Endothelial cell of umbilical vein (primary cell): ENCODE measurements at regions not wholly inside any gene's neighbourhood (a gene's known extent, or its start where the extent isn't known, plus 50 kb on each side); places are given as distances from the start of the nearest gene placed in this dataset.

Experiments
- BruUV-seq: library from RNA; stranded (reverse); fragments of 400-500 nt; replicated peaks from 2 replicates; lab custom pipeline; 2021; lab: Mats Ljungman, UMichigan
- CTCF ChIA-PET: fragments of 300-600, 350-600 bp; sonication (Branson Sonifier 250); formaldehyde crosslinking; loops from one replicate; lab custom pipeline; 2021; ENCODE audit warnings: antibody characterized with exemption, inconsistent platforms; lab: Charles Lee
- POLR2A ChIA-PET: fragments of 300-600, 350-600 bp; sonication (Branson Sonifier 250); formaldehyde crosslinking; loops from one replicate; lab custom pipeline; 2021; ENCODE audit warnings: antibody characterized with exemption, inconsistent platforms; lab: Charles Lee
- DNase-seq: peaks from one replicate; pipeline ENCODE4 v3.0.0-alpha.2; 2011; ENCODE audit warnings: low read depth, low spot score
- FAIRE-seq: peaks from 2 replicates; lab custom pipeline; 2011; peaks lifted over from hg19 to GRCh38; lab: Jason Lieb, UNC
- H2AFZ ChIP-seq: 2 replicates; pipeline ENCODE4 v1.6.0; 2012; ENCODE audit warnings: low read depth, low read length, control low read depth, inconsistent platforms
- H3K27ac ChIP-seq: 2 replicates; pipeline ENCODE4 v1.5.1; 2011; ENCODE audit warnings: low read depth, mild to moderate bottlenecking, control low read depth, low read length, moderate library complexity; ENCODE audit not compliant: insufficient read depth
- H3K27me3 ChIP-seq, 2 experiments: 2 replicates each; pipeline versions ENCODE4 v1.6.0 to v1.6.1; 2011; ENCODE audit warnings: low read length in 2 of 2, mixed read lengths in 1 of 2; ENCODE audit not compliant: control insufficient read depth in 2 of 2, insufficient read depth in 2 of 2
- H3K36me3 ChIP-seq, 2 experiments: 2 replicates in 1 of 2; 3 replicates in 1 of 2; pipeline ENCODE4 v1.5.1; 2011; ENCODE audit warnings: low read length in 2 of 2, mild to moderate bottlenecking in 1 of 2, moderate library complexity in 1 of 2; ENCODE audit not compliant: control insufficient read depth in 2 of 2, insufficient read depth in 2 of 2; ENCODE audit errors: extremely low read depth in 1 of 2
- H3K4me1 ChIP-seq: 3 replicates; pipeline ENCODE4 v1.5.1; 2011; ENCODE audit warnings: mild to moderate bottlenecking, low read length; ENCODE audit not compliant: control insufficient read depth, insufficient read depth; ENCODE audit errors: extremely low read depth
- H3K4me2 ChIP-seq: 2 replicates; pipeline ENCODE4 v1.6.1; 2011; ENCODE audit warnings: low read length, control low read depth, mixed read lengths; ENCODE audit not compliant: insufficient read depth
- H3K4me3 ChIP-seq, 3 experiments: fragments of 200-600 bp in 1 of 3; sonication (generic), shearing (Covaris generic) in 1 of 3; replicated peaks in 1 of 3; 2 replicates each; pipeline ENCODE4 v1.5.1; 2011 to 2016; ENCODE audit warnings: control low read depth in 3 of 3, low read length in 3 of 3, mild to moderate bottlenecking in 2 of 3, inconsistent platforms in 1 of 3, low read depth in 1 of 3, moderate library complexity in 1 of 3; ENCODE audit not compliant: insufficient read depth in 1 of 3
- H3K79me2 ChIP-seq: 2 replicates; pipeline ENCODE4 v1.6.0; 2012; ENCODE audit warnings: low read length, inconsistent platforms; ENCODE audit not compliant: control insufficient read depth, insufficient read depth
- H3K9ac ChIP-seq: replicated peaks from 2 replicates; pipeline ENCODE3; 2011; ENCODE audit warnings: low read length, control low read depth; ENCODE audit not compliant: insufficient read depth; ENCODE audit errors: extremely low read depth
- H3K9me1 ChIP-seq: replicated peaks from 3 replicates; pipeline ENCODE4 v1.6.0; 2011; ENCODE audit warnings: mild to moderate bottlenecking, low read length; ENCODE audit not compliant: control insufficient read depth, insufficient read depth; ENCODE audit errors: extremely low read depth
- H3K9me3 ChIP-seq: replicated peaks from 2 replicates; pipeline ENCODE4 v1.5.1; 2012; ENCODE audit warnings: low read length, inconsistent platforms; ENCODE audit not compliant: control insufficient read depth, insufficient read depth
- H4K20me1 ChIP-seq: replicated peaks from 2 replicates; pipeline ENCODE3; 2011; ENCODE audit warnings: mild to moderate bottlenecking, low read length; ENCODE audit not compliant: control insufficient read depth, insufficient read depth; ENCODE audit errors: extremely low read depth
- EZH2 ChIP-seq: IDR thresholded peaks from 2 replicates; pipeline ENCODE4 v1.6.1; 2012; ENCODE audit warnings: borderline replicate concordance, low read depth, mild to moderate bottlenecking, moderate library complexity, low read length, inconsistent platforms; ENCODE audit not compliant: severe bottlenecking
- FOS ChIP-seq: IDR thresholded peaks from 2 replicates; pipeline ENCODE4 v1.6.1; 2011; ENCODE audit warnings: mild to moderate bottlenecking, low read length, moderate library complexity, borderline replicate concordance; ENCODE audit not compliant: insufficient read depth
- GATA2 ChIP-seq: IDR thresholded peaks from 2 replicates; pipeline ENCODE4 v1.7.0; 2011; ENCODE audit warnings: low read depth, mild to moderate bottlenecking, moderate library complexity, mixed read lengths, low read length; ENCODE audit not compliant: insufficient read length, insufficient read depth
- JUN ChIP-seq: IDR thresholded peaks from 2 replicates; pipeline ENCODE4 v1.6.1; 2011; ENCODE audit warnings: borderline replicate concordance, low read depth; ENCODE audit not compliant: insufficient read length, insufficient read depth
- MAX ChIP-seq: IDR thresholded peaks from 2 replicates; pipeline ENCODE4 v1.6.1; 2011; ENCODE audit not compliant: insufficient read depth, insufficient read length
- MYC ChIP-seq: IDR thresholded peaks from one replicate; pipeline ENCODE4 v1.6.1; 2011; ENCODE audit warnings: mild to moderate bottlenecking, low read depth, low read length
- POLR2A ChIP-seq: IDR thresholded peaks from 2 replicates; pipeline ENCODE4 v1.6.1; 2012; ENCODE audit warnings: low read depth, mild to moderate bottlenecking, control low read depth, low read length
- POLR2AphosphoS5 ChIP-seq: IDR thresholded peaks from 2 replicates; pipeline ENCODE4 v1.6.1; 2012; ENCODE audit warnings: low read depth, mild to moderate bottlenecking, control low read depth, low read length, moderate library complexity; ENCODE audit not compliant: insufficient read depth
- dilution Hi-C: fragments of 300-500 bp; cut with MboI; formaldehyde crosslinking; loops from one replicate; pipeline ENCODE4 v1.15.0; 2019; ENCODE audit warnings: low sequenced_read_pairs; ENCODE audit not compliant: extremely low pct_ligation_motif_present
- intact Hi-C: fragments of 100-400 bp; cut with micrococcal nuclease; formaldehyde crosslinking; loops from one replicate; pipeline ENCODE4 v1.10.0; 2022
- TF ChIP-seq, protein P1 (sequence below), 2 donors: IDR thresholded peaks; 1 replicate in 1 of 2; 2 replicates in 1 of 2; pipeline ENCODE4 v1.5.1; 2011; ENCODE audit warnings: low read length in 2 of 2, mild to moderate bottlenecking in 2 of 2, moderate library complexity in 2 of 2, control low read depth in 1 of 2, inconsistent platforms in 1 of 2, low read depth in 1 of 2; ENCODE audit not compliant: insufficient read depth in 1 of 2; ENCODE audit errors: extremely low read depth in 1 of 2

GRCh38 chrX:124256629-124257380 lies 75.7 kb upstream of the TEX13D start:
- DNase-seq (no peak), FAIRE-seq (no peak)
- intact Hi-C loops (no loop called here), dilution Hi-C loops (no loop called here)
- BruUV-seq, result no TSS peak
- H3K79me2 ChIP-seq, result no peaks in the 10 kb centered on the region
- no peak overlapping the region for H3K4me3 ChIP-seq
- H2AFZ ChIP-seq, result no peak overlapping the region
- H3K4me1 ChIP-seq, result no peaks in the 10 kb centered on the region
- H3K9me3 ChIP-seq, result no peaks in the 10 kb centered on the region
- no peak overlapping the region for H3K27ac ChIP-seq
- H3K9me1 ChIP-seq, result no peaks in the 10 kb centered on the region
- H3K4me2 ChIP-seq, result no peak overlapping the region
- no peak overlapping the region for H3K9ac ChIP-seq
- H3K36me3 ChIP-seq, result no peaks in the 10 kb centered on the region
- TF ChIP-seq GATA2, result no peak
- TF ChIP-seq EZH2, result no peak
- TF ChIP-seq POLR2A, result no peak
- TF ChIP-seq JUN, result no peak
- TF ChIP-seq MAX, result no peak
- no peak for TF ChIP-seq FOS
- TF ChIP-seq, protein P1, sequence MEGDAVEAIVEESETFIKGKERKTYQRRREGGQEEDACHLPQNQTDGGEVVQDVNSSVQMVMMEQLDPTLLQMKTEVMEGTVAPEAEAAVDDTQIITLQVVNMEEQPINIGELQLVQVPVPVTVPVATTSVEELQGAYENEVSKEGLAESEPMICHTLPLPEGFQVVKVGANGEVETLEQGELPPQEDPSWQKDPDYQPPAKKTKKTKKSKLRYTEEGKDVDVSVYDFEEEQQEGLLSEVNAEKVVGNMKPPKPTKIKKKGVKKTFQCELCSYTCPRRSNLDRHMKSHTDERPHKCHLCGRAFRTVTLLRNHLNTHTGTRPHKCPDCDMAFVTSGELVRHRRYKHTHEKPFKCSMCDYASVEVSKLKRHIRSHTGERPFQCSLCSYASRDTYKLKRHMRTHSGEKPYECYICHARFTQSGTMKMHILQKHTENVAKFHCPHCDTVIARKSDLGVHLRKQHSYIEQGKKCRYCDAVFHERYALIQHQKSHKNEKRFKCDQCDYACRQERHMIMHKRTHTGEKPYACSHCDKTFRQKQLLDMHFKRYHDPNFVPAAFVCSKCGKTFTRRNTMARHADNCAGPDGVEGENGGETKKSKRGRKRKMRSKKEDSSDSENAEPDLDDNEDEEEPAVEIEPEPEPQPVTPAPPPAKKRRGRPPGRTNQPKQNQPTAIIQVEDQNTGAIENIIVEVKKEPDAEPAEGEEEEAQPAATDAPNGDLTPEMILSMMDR (IDR thresholded peaks at IDR 0.05; ENCODE audit: extremely low read depth in 1 of 2, insufficient read depth in 1 of 2, low read depth in 1 of 2, low read length in 2 of 2), result no peak
- TF ChIP-seq POLR2AphosphoS5, result no peak
- TF ChIP-seq MYC, result no peak
- no peaks in the 10 kb centered on the region for H4K20me1 ChIP-seq
- POLR2A ChIA-PET, result no interaction called here
- CTCF ChIA-PET, result no interaction called here
- H3K27me3 ChIP-seq, result no peaks in the 10 kb centered on the region
